ENCODE measurements at regions not wholly inside any gene's neighbourhood (a gene's known extent, or its start where the extent isn't known, plus 50 kb on each side); places are given as distances from the start of the nearest gene placed in this dataset.

GRCh38 chr10:129360046-129360445, 107.0 kb upstream of the MGMT start:
- H3K9ac ChIP-seq (ENCODE audit: low read depth, low read length, poor library complexity) = no peak overlapping the region
- DNase-seq (ENCODE audit: low spot score) = no peak
- H3K18ac ChIP-seq (ENCODE audit: low read length) = no peak overlapping the region
- H3K36me3 ChIP-seq (replicated peaks in 1 of 2; ENCODE audit: control insufficient read depth in 2 of 2, insufficient read depth in 2 of 2, low read length in 2 of 2) = no peaks in the 10 kb centered on the region
- H2BK12ac ChIP-seq (ENCODE audit: low read length) = no peak overlapping the region
- H3K79me1 ChIP-seq (ENCODE audit: low read depth, low read length) = no peaks in the 10 kb centered on the region
- H3K9me3 ChIP-seq (replicated peaks in 1 of 2; ENCODE audit: control insufficient read depth in 2 of 2, insufficient read depth in 1 of 2, low read depth in 1 of 2, low read length in 2 of 2) = peaks cover 0 to 2% of the 10 kb centered on the region in 2 donors
- H2AK5ac ChIP-seq (ENCODE audit: low read depth, low read length) = no peak overlapping the region
- no CpG with 5 or more reads among the region's 10 CpGs for WGBS, 2 donors (ENCODE audit: extremely low coverage in 2 of 2, insufficient read length in 2 of 2, insufficient replicate concordance in 1 of 2)
- no peak overlapping the region for H3K4me2 ChIP-seq (ENCODE audit: insufficient read depth, low read length, poor library complexity, severe bottlenecking)
- H4K8ac ChIP-seq (ENCODE audit: low read depth, low read length) = no peak overlapping the region
- H3K4me3 ChIP-seq (ENCODE audit: low read length in 2 of 2) = no peak overlapping the region
- no peak overlapping the region for H2BK5ac ChIP-seq (ENCODE audit: low read length)
- no peak overlapping the region for H3K4ac ChIP-seq (ENCODE audit: low read length)
- no peak overlapping the region for H2AFZ ChIP-seq (ENCODE audit: low read length)
- H3K27me3 ChIP-seq (ENCODE audit: control insufficient read depth in 3 of 3, insufficient read depth in 3 of 3, low read depth in 1 of 3, low read length in 3 of 3) = no peaks in the 10 kb centered on the region
- H2BK120ac ChIP-seq (ENCODE audit: low read depth, low read length) = no peak overlapping the region
- H3K4me1 ChIP-seq (ENCODE audit: control insufficient read depth in 2 of 2, insufficient read depth in 1 of 2, low read depth in 1 of 2, low read length in 2 of 2) = no peaks in the 10 kb centered on the region
- H4K91ac ChIP-seq (ENCODE audit: low read depth, low read length, poor library complexity) = no peak overlapping the region
- H3K14ac ChIP-seq (ENCODE audit: low read length) = no peak overlapping the region
- H2BK15ac ChIP-seq (ENCODE audit: low read length) = no peak overlapping the region
- no peak overlapping the region for H3K27ac ChIP-seq (replicated peaks; ENCODE audit: low read length)
- H3K23ac ChIP-seq (ENCODE audit: low read depth, low read length, poor library complexity) = no peak overlapping the region

- Histone ChIP-seq H2BK120ac (ENCODE audit: low read depth, low read length) (no peak overlapping the region), H2AK5ac (ENCODE audit: low read depth, low read length) (no peak overlapping the region), H3K18ac (ENCODE audit: low read length) (peak overlapping the region; percentile 45), H2BK5ac (ENCODE audit: low read length) (no peak overlapping the region), H3K4me1 (ENCODE audit: control insufficient read depth in 2 of 2, insufficient read depth in 1 of 2, low read depth in 1 of 2, low read length in 2 of 2) (no peaks in the 10 kb centered on the region), H3K4me3 (ENCODE audit: low read length in 2 of 2) (no peak overlapping the region), H3K27ac (replicated peaks; ENCODE audit: low read length) (no peak overlapping the region), H3K9me3 (replicated peaks in 1 of 2; ENCODE audit: control insufficient read depth in 2 of 2, insufficient read depth in 1 of 2, low read depth in 1 of 2, low read length in 2 of 2) (peaks cover 0 to under 1% of the 10 kb centered on the region in 2 donors), H3K4ac (ENCODE audit: low read length) (no peak overlapping the region), H3K14ac (ENCODE audit: low read length) (no peak overlapping the region), H3K4me2 (ENCODE audit: insufficient read depth, low read length, poor library complexity, severe bottlenecking) (no peak overlapping the region), H4K8ac (ENCODE audit: low read depth, low read length) (no peak overlapping the region), H3K23ac (ENCODE audit: low read depth, low read length, poor library complexity) (no peak overlapping the region), H4K91ac (ENCODE audit: low read depth, low read length, poor library complexity) (no peak overlapping the region), H3K27me3 (ENCODE audit: control insufficient read depth in 3 of 3, insufficient read depth in 3 of 3, low read depth in 1 of 3, low read length in 3 of 3) (no peaks in the 10 kb centered on the region), H2AFZ (ENCODE audit: low read length) (no peak overlapping the region), H3K36me3 (replicated peaks in 1 of 2; ENCODE audit: control insufficient read depth in 2 of 2, insufficient read depth in 2 of 2, low read length in 2 of 2) (no peaks in the 10 kb centered on the region), H3K79me1 (ENCODE audit: low read depth, low read length) (no peaks in the 10 kb centered on the region), H2BK12ac (ENCODE audit: low read length) (no peak overlapping the region), H3K9ac (ENCODE audit: low read depth, low read length, poor library complexity) (no peak overlapping the region), H2BK15ac (ENCODE audit: low read length) (no peak overlapping the region)
- DNase-seq (ENCODE audit: low spot score) = no peak
- WGBS, 2 donors (ENCODE audit: extremely low coverage in 2 of 2, insufficient read length in 2 of 2, insufficient replicate concordance in 1 of 2) = no CpG with 5 or more reads among the region's 18 CpGs
Observed at GRCh38 chr10:129361676-129362376, 105.2 kb upstream of the MGMT start.

- Histone ChIP-seq H2BK120ac (ENCODE audit: low read depth, low read length) (no peak overlapping the region), H3K36me3 (replicated peaks in 1 of 2; ENCODE audit: control insufficient read depth in 2 of 2, insufficient read depth in 2 of 2, low read length in 2 of 2) (no peaks in the 10 kb centered on the region), H2BK15ac (ENCODE audit: low read length) (no peak overlapping the region), H4K8ac (ENCODE audit: low read depth, low read length) (no peak overlapping the region), H3K14ac (ENCODE audit: low read length) (no peak overlapping the region), H2BK5ac (ENCODE audit: low read length) (no peak overlapping the region), H3K23ac (ENCODE audit: low read depth, low read length, poor library complexity) (no peak overlapping the region), H3K27ac (replicated peaks; ENCODE audit: low read length) (no peak overlapping the region), H4K91ac (ENCODE audit: low read depth, low read length, poor library complexity) (no peak overlapping the region), H3K79me1 (ENCODE audit: low read depth, low read length) (no peaks in the 10 kb centered on the region), H3K4me3 (ENCODE audit: low read length in 2 of 2) (no peak overlapping the region), H2AFZ (ENCODE audit: low read length) (no peak overlapping the region), H3K9ac (ENCODE audit: low read depth, low read length, poor library complexity) (no peak overlapping the region), H3K4ac (ENCODE audit: low read length) (no peak overlapping the region), H3K4me2 (ENCODE audit: insufficient read depth, low read length, poor library complexity, severe bottlenecking) (no peak overlapping the region), H3K4me1 (ENCODE audit: control insufficient read depth in 2 of 2, insufficient read depth in 1 of 2, low read depth in 1 of 2, low read length in 2 of 2) (no peaks in the 10 kb centered on the region), H3K27me3 (ENCODE audit: control insufficient read depth in 3 of 3, insufficient read depth in 3 of 3, low read depth in 1 of 3, low read length in 3 of 3) (no peaks in the 10 kb centered on the region), H2AK5ac (ENCODE audit: low read depth, low read length) (no peak overlapping the region), H3K9me3 (replicated peaks in 1 of 2; ENCODE audit: control insufficient read depth in 2 of 2, insufficient read depth in 1 of 2, low read depth in 1 of 2, low read length in 2 of 2) (no peaks in the 10 kb centered on the region), H2BK12ac (ENCODE audit: low read length) (no peak overlapping the region), H3K18ac (ENCODE audit: low read length) (no peak overlapping the region)
- no CpG with 5 or more reads among the region's 6 CpGs for WGBS, 2 donors (ENCODE audit: extremely low coverage in 2 of 2, insufficient read length in 2 of 2, insufficient replicate concordance in 1 of 2)
- no peak for DNase-seq (ENCODE audit: low spot score)
Observed at GRCh38 chr10:129364949-129365348, 102.1 kb upstream of the MGMT start.

GRCh38 chr10:129365767-129366402, 101.2 kb upstream of the MGMT start:
- Histone ChIP-seq H3K4me1 (ENCODE audit: control insufficient read depth in 2 of 2, insufficient read depth in 1 of 2, low read depth in 1 of 2, low read length in 2 of 2) (no peaks in the 10 kb centered on the region), H3K9me3 (replicated peaks in 1 of 2; ENCODE audit: control insufficient read depth in 2 of 2, insufficient read depth in 1 of 2, low read depth in 1 of 2, low read length in 2 of 2) (no peaks in the 10 kb centered on the region), H3K4me3 (ENCODE audit: low read length in 2 of 2) (no peak overlapping the region), H4K91ac (ENCODE audit: low read depth, low read length, poor library complexity) (no peak overlapping the region), H3K4ac (ENCODE audit: low read length) (no peak overlapping the region), H4K8ac (ENCODE audit: low read depth, low read length) (no peak overlapping the region), H3K9ac (ENCODE audit: low read depth, low read length, poor library complexity) (no peak overlapping the region), H3K27me3 (ENCODE audit: control insufficient read depth in 3 of 3, insufficient read depth in 3 of 3, low read depth in 1 of 3, low read length in 3 of 3) (no peaks in the 10 kb centered on the region), H2AFZ (ENCODE audit: low read length) (no peak overlapping the region), H3K79me1 (ENCODE audit: low read depth, low read length) (no peaks in the 10 kb centered on the region), H3K36me3 (replicated peaks in 1 of 2; ENCODE audit: control insufficient read depth in 2 of 2, insufficient read depth in 2 of 2, low read length in 2 of 2) (no peaks in the 10 kb centered on the region), H3K27ac (replicated peaks; ENCODE audit: low read length) (no peak overlapping the region), H3K4me2 (ENCODE audit: insufficient read depth, low read length, poor library complexity, severe bottlenecking) (no peak overlapping the region), H2BK12ac (ENCODE audit: low read length) (no peak overlapping the region), H2AK5ac (ENCODE audit: low read depth, low read length) (no peak overlapping the region), H3K23ac (ENCODE audit: low read depth, low read length, poor library complexity) (no peak overlapping the region), H3K14ac (ENCODE audit: low read length) (no peak overlapping the region), H3K18ac (ENCODE audit: low read length) (no peak overlapping the region), H2BK15ac (ENCODE audit: low read length) (no peak overlapping the region), H2BK5ac (ENCODE audit: low read length) (no peak overlapping the region), H2BK120ac (ENCODE audit: low read depth, low read length) (no peak overlapping the region)
- WGBS, 2 donors (ENCODE audit: extremely low coverage in 2 of 2, insufficient read length in 2 of 2, insufficient replicate concordance in 1 of 2) = no CpG with 5 or more reads among the region's 6 CpGs
- no peak for DNase-seq (ENCODE audit: low spot score)

Measured in neuronal stem cell (in vitro differentiated cells).